Body of pancreas (tissue), 4 donors: ENCODE measurements at regions not wholly inside any gene's neighbourhood (a gene's known extent, or its start where the extent isn't known, plus 50 kb on each side); places are given as distances from the start of the nearest gene placed in this dataset.
"Not testable (repeated sequence)": the region's sequence is repeated elsewhere in the genome, so short reads cannot be mapped to it uniquely, and the experiment has no call there.

Experiments used
- ATAC-seq: fragments of 150-250 bp; one replicate; pipeline ENCODE4 v1.9.1; 2016
- DNase-seq, 4 donors: peaks; one replicate each; pipeline ENCODE4 v3.0.0-alpha.2; 2019
- H3K27ac ChIP-seq, 4 donors: fragments of 200-600 bp; sonication (generic); 1 replicate in 3 of 4; 2 replicates in 1 of 4; pipeline versions ENCODE4 v1.5.1 to v1.6.1; 2016 to 2019; ENCODE audit warnings: mild to moderate bottlenecking in 1 of 4, mixed read lengths in 1 of 4, moderate library complexity in 1 of 4
- H3K27me3 ChIP-seq, 2 donors: fragments of 200-600 bp; sonication (generic); one replicate each; pipeline ENCODE4 v1.6.0; 2016; ENCODE audit warnings: mild to moderate bottlenecking in 1 of 2
- H3K36me3 ChIP-seq, 2 donors: fragments of 200-600 bp; sonication (generic); replicated peaks in 1 of 2; 2 replicates each; pipeline ENCODE4 v1.5.1; 2016; ENCODE audit warnings: low read depth in 2 of 2; ENCODE audit not compliant: insufficient read depth in 1 of 2
- H3K4me1 ChIP-seq: fragments of 200-600 bp; sonication (generic); one replicate; pipeline ENCODE4 v1.6.0; 2016
- H3K4me3 ChIP-seq, 2 donors: fragments of 200-600 bp; sonication (generic); 1 replicate in 1 of 2; 2 replicates in 1 of 2; pipeline ENCODE4 v1.5.1; 2016 to 2019
- H3K9me3 ChIP-seq, 3 donors: fragments of 200-600 bp; sonication (generic); 1 replicate in 2 of 3; 2 replicates in 1 of 3; pipeline ENCODE4 v1.5.1; 2016
- POLR2A ChIP-seq, 3 donors: fragments of 450-650 bp; IDR thresholded peaks; one replicate each; pipeline ENCODE4 v1.6.1; 2016; ENCODE audit warnings: antibody characterized with exemption in 3 of 3, mild to moderate bottlenecking in 2 of 3
- WGBS, 2 donors: methylation state at CpG; one replicate each; pipeline ENCODE4 v1.1.5; 2017; 5-methylcytosine and 5-hydroxymethylcytosine counted together
- intact Hi-C: fragments of 100-400 bp; cut with DNase I; formaldehyde crosslinking; loops from one replicate; pipeline ENCODE4 v1.15.1; 2023
- TF ChIP-seq, protein P1 (sequence below), 7 experiments: fragments of 450-650 bp in 4 of 7; fragments of 200-600 bp in 3 of 7; sonication (generic) in 3 of 7; IDR thresholded peaks; one replicate each; pipeline ENCODE4 v1.5.1; 2016 to 2019; ENCODE audit warnings: antibody characterized with exemption in 7 of 7

DNA sequence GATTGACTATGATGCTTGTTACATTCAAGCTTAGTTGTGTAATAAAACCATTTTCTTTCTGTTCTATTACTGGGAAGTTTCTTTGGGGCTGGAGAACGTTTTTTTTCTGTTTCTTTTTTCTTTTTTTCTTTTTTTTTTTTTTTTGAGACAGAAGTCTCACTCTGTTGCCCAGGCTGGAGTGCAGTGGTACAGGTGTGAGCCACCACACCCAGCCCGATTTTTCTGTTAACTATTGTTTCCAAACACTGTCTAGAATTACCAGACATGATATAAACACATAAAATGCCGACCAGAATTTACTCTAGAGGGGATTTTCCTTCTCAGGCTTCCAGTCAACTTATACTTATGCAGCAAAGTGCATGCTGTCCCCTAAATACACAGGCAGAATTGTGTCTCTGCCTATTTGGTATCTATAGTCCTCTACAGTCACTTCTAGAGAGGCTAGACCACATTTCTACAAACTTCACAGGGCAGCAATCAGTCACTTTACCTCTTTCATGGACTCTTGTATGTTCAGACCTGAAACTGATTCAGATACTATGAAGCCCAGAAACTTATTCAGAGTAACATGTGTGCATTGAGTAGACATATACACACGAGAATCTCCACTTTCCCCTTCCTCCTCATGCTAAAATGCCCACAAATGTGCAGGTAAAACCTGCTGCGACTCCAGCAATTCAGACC is 121.2 kb downstream of the ZNF737 start:
- 31 to 33% methylated on average over 5 of the region's 5 CpGs for WGBS, 2 donors
- no peak for ATAC-seq

DNA sequence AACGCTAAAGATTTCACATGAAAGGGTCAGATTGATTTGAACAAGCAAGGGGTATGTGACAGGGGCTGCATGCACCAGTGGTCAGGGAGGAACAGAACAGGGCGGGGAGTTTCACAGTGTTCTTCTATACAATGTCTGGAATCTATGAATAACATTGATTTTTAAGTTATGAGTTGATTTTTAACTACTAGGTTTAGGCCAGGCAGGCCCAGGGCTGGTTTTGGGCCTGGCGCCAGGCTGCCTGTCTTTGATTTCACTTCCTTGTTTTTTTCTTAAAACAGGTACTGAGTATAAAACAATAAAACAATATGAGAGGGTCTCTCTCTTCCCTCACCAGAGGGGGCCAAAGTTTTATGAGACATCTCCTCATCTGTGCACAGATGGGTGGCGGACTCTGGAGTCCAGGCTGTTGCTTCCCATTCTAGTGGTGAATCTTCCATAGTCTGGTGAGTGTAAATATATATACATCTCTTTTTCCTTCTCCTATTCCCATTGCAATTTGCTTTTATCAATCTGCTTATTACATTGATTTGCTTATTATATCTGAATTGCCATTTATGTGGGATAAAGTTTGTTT is 133.2 kb downstream of the ZNF737 start:
- peak; percentile 48 to 79 (median 52) for DNase-seq
- H3K9me3 ChIP-seq, H3K4me3 ChIP-seq, intact Hi-C loops, H3K27me3 ChIP-seq, H3K4me1 ChIP-seq, H3K36me3 ChIP-seq, ATAC-seq: not testable (repeated sequence)
- peak overlapping the region; percentile 57 to 81 (median 70) for H3K27ac ChIP-seq
- WGBS, 2 donors: 45 to 48% methylated on average over 4 of the region's 4 CpGs

More for the DNA sequence above, 121.2 kb downstream of the ZNF737 start:
- H3K4me3 ChIP-seq: no peak overlapping the region
- TF ChIP-seq POLR2A (IDR thresholded peaks at IDR 0.05): no peak
- TF ChIP-seq, protein P1, sequence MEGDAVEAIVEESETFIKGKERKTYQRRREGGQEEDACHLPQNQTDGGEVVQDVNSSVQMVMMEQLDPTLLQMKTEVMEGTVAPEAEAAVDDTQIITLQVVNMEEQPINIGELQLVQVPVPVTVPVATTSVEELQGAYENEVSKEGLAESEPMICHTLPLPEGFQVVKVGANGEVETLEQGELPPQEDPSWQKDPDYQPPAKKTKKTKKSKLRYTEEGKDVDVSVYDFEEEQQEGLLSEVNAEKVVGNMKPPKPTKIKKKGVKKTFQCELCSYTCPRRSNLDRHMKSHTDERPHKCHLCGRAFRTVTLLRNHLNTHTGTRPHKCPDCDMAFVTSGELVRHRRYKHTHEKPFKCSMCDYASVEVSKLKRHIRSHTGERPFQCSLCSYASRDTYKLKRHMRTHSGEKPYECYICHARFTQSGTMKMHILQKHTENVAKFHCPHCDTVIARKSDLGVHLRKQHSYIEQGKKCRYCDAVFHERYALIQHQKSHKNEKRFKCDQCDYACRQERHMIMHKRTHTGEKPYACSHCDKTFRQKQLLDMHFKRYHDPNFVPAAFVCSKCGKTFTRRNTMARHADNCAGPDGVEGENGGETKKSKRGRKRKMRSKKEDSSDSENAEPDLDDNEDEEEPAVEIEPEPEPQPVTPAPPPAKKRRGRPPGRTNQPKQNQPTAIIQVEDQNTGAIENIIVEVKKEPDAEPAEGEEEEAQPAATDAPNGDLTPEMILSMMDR (IDR thresholded peaks at IDR 0.05): no peak
- intact Hi-C loops: no loop called here
- H3K27ac ChIP-seq: no peak overlapping the region
- H3K9me3 ChIP-seq: no peaks in the 10 kb centered on the region
- H3K36me3 ChIP-seq: no peaks in the 10 kb centered on the region
- no peak for DNase-seq
- H3K27me3 ChIP-seq: no peaks in the 10 kb centered on the region
- peaks cover 12% of the 10 kb centered on the region for H3K4me1 ChIP-seq

DNA sequence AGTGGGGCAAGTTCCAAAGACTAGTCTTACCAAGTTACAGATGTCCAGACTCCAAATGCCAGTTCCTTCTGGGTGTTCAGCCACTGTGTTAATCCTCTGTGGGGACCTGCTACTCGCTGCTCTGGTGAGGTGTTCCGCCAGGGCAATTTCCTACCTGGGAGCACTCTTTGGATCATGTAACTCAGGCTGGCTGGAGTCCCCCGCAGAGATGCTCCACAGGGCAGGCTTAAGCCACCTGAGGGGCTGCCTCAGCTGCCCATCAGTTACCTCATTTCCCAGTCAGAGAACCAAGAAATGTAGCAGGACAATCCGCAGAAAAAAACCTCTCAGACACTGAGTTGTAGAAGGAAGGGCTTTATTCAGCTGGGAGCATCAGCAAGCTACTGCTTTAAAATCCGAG is 133.8 kb downstream of the ZNF737 start:
- Histone ChIP-seq H3K9me3 (no peaks in the 10 kb centered on the region), H3K27ac (peak overlapping the region; percentile 57 to 81 (median 70)), H3K4me3 (no peak overlapping the region)

DNA sequence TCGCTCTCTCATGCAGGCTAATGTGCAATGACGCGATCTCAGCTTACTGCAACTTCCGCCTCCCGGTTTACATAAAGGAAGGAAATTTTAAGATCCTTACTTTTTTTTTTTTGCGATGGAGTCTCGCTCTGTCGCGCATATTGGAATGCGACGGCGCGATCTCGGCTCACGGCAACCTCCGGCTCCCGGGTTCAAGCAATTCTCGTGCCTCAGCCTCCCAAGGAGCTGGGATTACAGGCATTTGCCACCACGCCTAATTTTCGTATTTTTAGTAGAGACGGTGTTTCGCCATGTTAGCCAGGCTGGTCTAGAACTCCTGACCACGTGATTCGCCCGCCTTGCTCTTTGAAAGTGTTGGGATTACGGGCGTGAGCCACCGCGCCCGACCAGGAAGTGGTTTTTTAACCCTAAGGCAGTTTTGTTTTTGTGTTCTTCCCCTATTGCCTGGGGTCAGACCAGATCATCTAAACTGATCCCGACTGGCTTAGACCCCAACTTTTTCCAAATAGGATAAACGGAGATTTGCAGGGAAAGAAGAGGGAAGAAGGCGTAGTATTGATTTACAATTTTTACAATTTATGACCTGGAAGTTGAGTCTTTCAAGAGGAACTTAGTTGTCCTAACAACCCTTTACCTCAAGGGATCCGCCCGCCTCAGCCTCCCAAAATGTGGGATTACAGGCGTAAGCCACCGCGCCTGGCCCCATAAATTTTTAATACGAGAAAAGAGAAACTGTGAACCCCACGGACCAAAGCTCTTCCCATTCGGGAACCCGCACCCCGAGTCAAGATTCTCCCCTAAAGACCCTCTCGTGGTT is 142.0 kb downstream of the ZNF737 start:
- DNase-seq (peak; percentile 62 to 78 (median 74)), ATAC-seq (peak; percentile 71)
- H3K4me1 ChIP-seq: peaks cover 10% of the 10 kb centered on the region
- H3K4me3 ChIP-seq: peak overlapping the region; percentile 35 to 37
- TF ChIP-seq, protein P1 (IDR thresholded peaks at IDR 0.05): no peak
- TF ChIP-seq POLR2A (IDR thresholded peaks at IDR 0.05): peak in 2 of 3 donors; percentile 34 to 64
- intact Hi-C loops: no loop called here
- peak overlapping the region; percentile 74 to 93 (median 92) for H3K27ac ChIP-seq
- H3K9me3 ChIP-seq: no peaks in the 10 kb centered on the region
- 7 to 8% methylated on average over 39 to 44 of the region's 44 CpGs for WGBS, 2 donors
- no peaks in the 10 kb centered on the region for H3K27me3 ChIP-seq
- H3K36me3 ChIP-seq: no peaks in the 10 kb centered on the region

More for the DNA sequence above, 133.8 kb downstream of the ZNF737 start:
- Histone ChIP-seq H3K36me3 (no peaks in the 10 kb centered on the region), H3K4me1 (peaks cover 4% of the 10 kb centered on the region), H3K27me3 (no peaks in the 10 kb centered on the region)
- ATAC-seq: peak; percentile 59
- peak in 1 of 4 donors; percentile 20 for DNase-seq
- TF ChIP-seq POLR2A (IDR thresholded peaks at IDR 0.05): peak in 1 of 3 donors; percentile 7
- TF ChIP-seq, protein P1 (IDR thresholded peaks at IDR 0.05): no peak
- intact Hi-C loops: no loop called here
- WGBS, 2 donors: 70 to 75% methylated on average over 1 to 5 of the region's 5 CpGs
